NCI-H2196 (cell line): ENCODE measurements at regions not wholly inside any gene's neighbourhood (a gene's known extent, or its start where the extent isn't known, plus 50 kb on each side); places are given as distances from the start of the nearest gene placed in this dataset.
"Not testable (repeated sequence)": the region's sequence is repeated elsewhere in the genome, so short reads cannot be mapped to it uniquely, and the experiment has no call there.

ENCODE experiments used
- DNase-seq: peaks from one replicate; lab custom pipeline; 2025; ENCODE audit not compliant: unreplicated experiment; lab: John Stamatoyannopoulos, UW

DNA sequence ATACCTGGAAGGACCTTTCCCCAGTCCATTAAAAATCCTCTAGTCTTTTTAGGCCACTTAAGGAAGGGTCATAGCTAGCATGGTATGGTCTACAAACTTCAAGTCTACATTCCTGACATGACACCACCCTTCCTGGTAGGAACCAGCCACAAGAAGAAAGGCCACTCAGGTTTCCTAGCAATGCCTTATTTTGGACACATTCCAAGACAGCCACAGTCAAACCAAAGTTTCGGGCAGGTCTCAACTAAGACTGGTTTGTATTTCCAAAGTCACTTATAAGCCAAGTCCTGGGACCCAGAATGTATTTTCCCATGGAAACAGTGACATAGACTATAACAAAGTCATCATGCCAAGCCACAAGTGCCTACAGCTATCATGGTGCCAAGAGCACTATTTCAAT is 50.6 kb upstream of the SLC44A3 start:
- peak; percentile 42 for DNase-seq

GRCh38 chr1:94768036-94768435 is 52.1 kb upstream of the SLC44A3 start:
- DNase-seq, result no peak

DNA sequence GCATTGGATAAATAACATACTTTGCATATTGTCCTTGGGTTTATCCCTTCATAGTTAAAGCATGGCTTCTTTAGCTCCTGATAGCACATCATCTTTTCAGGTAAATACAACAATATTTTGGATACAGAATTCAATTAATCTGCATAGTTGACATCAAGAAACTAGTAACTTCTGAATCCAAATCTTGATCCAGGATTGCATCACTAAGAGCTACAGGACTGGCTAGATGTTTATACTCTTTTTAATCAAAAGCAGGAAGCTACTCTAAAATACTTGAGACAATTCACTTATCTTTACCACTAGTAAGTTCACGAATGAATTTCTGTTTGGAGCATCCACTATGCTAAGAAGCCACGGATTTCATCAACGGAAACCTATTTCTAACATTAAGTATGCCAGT is 54.2 kb upstream of the SLC44A3 start:
- DNase-seq, result no peak

- DNase-seq, result no peak
Observed at GRCh38 chr1:94759188-94759587, 61.0 kb upstream of the SLC44A3 start.

- peak; percentile 33 for DNase-seq
Observed at GRCh38 chr1:94757931-94758330, 62.2 kb upstream of the SLC44A3 start.

GRCh38 chr1:94755675-94756074 is 64.5 kb upstream of the SLC44A3 start:
- DNase-seq, result no peak

DNA sequence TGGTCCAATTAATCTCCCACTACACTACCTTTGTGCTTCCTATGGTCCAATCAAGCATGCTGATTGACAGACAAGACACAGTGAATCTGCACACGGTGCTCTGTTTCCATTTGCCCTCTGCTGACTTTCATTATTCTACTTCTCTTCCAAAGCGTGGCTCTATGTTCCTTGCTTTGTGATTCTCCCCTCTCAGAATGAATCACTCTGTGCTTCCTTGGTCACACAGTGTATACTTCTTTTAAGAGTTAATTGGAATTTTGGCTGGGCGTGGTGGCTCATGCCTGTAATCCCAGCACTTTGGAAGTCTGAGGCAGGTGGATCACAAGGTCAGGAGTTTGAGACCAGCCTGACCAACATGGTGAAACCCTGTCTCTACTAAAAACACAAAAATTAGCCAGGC is 65.1 kb upstream of the SLC44A3 start:
- DNase-seq, result not testable (repeated sequence)

DNA sequence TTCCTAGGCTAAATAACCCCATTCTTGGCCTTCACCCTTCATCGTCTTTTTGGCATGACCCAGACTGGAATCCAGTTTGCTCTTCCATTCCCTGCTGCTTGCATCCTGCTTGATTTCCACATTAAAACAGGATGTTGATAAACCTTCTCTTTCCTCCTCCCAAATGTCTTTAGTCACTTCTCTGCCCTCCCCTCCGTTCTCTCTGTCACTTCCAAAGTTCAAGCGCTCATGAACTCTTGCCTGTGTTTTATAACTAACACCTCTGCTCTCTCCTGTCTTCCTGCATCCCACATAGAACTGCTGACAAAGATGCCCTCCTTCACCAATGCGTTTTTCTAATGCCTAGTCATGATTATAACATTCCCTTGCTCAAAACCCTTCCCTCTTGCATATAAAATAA is 65.6 kb upstream of the SLC44A3 start:
- no peak for DNase-seq

DNA sequence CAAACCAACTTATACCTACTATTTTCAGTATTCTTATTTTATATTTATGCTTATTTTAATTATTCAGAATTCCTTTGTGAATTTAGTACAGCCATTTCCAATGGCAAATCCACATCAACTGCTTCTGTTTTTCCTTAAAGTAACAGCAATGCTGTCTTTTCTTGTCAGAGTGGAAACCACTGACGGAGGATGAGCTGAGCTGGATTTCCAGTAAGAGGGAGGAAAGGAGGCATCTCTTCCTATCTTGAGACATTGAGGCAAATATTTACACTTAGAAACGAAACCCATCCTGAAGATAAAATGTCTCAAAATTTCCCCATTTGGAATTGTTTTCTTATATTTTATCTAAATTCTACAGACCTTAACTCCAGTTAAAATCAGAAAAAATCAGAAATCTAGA is 66.1 kb upstream of the SLC44A3 start:
- no peak for DNase-seq

DNA sequence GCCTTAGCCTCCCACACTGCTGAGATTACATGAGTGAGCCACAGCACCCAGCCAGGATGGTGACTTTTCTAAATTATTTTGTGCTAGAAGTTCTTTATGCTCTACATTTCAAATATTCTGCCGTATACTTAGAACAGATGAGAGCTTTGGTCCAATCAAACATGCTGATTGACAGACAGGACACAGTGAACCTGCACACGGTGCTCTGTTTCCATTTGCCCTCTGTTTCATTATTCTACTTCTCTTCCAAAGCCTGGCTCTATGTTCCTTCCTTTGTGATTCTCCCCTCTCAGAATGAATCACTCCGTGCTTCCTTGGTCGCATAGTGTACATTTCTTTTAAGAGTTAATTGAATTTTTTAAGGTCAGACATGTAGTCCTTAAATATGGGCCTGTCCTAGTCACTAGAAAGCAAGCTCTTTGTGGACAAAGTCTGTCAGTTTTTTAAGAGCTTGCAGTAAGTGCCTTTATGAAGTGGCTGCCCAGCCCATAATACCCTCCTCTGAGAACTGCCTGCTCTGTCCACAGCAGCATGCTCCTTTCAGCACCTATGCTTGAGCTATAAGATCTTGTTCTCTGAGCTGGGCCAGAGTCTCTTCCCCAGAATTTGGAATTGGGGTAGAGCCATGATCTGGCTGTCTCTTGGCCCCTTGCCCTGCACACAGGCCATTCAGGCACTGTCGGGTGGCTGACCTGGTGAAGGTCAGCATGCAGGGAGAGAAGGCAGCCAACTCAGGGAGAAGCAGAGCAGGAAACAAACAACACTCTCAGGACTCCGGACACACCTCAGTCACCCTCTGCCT is 66.8 kb upstream of the SLC44A3 start:
- peak; percentile 27 for DNase-seq

DNA sequence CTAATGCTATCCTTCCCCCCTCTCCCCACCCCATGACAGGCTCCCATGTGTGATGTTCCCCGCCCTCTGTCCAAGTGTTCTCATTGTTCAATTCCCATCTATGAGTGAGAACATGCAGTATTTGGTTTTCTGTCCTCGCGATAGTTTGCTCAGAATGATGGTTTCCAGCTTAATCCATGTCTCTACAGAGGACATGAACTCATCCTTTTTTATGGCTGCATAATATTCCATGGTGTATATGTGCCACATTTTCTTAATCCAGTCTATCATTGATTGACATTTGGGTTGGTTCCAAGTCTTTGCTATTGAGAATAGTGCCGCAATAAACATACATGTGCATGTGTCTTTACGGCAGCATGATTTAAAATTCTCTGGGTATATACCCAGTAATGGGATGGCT is 68.7 kb upstream of the SLC44A3 start:
- DNase-seq, result not testable (repeated sequence)

DNA sequence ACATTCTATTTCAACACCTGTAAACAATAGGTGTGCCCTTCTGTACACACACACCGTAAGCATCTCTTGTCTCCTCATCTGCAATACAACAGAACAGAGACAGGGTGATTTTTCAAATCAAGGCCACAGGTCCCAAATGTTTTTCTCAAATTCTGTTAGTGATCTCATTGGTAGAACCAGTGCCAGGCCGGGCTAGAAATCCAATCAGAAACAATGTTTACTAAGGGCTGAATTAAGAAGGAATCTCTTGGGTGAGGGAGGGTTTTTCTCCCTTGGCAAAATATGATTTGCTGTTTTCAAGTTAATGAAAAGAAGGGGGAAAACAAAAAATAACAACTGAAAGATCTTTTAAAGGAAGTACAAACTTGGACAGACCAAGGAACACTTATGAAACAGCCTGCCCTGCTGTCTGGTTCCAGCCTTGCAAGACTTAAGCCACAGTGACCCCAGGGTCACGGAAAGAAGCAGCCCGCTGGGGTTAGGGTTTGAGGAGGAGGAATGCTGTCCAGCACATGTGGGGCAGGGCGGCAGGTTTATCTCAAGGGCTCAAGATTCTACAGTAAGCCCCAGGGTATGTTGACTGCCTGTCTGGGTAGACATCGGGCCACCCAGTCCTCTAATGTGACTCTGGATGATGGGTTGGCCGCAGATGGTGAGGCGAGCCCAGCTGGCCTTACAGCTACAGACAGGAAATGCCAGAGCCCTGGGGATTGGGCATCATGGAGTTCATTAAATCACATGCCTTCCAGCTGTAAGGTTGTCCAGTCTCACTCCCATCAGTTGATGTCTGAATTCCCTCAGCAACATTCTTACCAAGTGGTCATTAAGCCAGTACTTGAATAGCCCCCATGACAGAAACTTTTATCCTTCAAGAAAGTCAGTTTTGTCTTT is 73.3 kb upstream of the SLC44A3 start:
- DNase-seq, result no peak

DNA sequence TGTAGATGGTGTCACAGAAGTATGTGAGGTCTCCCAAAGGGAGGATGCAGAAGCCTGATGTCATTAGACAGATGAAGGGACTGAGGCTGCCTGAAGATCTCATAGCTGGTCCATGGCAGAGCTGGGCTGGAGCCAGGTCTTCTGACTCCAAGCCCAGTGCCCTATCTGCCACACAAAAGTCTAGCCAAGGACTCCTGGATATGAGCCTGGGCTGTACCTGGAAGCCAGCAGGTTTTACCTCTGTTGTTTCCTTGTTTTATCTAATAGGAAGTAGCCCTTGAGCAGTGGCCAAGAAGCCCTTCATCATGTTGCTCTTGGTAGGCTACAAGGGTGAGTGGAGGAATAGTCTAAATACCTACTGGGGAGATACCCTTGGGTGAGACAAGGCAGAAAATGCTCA is 74.4 kb upstream of the SLC44A3 start:
- DNase-seq, result no peak

DNA sequence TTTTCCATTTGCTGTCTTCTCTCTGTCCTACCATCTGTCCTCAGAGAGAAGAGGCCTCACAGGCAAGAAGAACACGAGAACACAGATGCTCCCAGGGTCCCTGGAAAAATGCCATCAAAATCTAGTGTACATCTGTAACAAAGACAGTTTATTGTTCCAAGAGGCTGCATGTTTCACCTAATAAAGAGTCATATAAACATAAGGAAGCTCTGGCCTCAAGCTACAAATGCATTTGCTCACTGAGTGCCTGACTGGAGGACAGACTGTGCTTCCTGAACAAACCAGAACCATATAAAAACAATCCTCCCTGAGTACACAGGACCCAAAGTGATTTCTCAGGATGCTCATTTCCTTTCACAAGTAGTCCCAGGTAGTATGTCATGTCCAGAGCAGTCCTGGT is 76.3 kb upstream of the SLC44A3 start:
- DNase-seq, result no peak

DNA sequence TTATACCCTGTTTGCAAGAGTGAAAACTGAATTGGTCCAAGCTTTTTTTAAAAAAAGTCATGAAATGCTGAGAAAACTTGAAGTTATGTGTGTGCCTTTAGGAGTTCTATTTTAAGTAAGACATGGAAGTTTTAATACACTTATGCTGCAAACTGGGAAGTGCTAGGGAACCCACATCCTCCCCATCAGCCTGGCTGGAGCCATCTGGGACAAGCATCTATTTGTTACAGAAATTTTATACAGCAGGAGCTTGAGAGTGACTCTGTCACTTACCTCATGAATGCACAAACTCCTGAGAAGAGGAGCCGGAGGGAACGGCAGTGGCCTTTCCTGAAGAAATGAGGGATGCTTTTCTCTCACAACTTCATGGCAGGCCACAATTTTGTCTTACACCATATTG is 78.2 kb upstream of the SLC44A3 start:
- DNase-seq, result no peak

DNA sequence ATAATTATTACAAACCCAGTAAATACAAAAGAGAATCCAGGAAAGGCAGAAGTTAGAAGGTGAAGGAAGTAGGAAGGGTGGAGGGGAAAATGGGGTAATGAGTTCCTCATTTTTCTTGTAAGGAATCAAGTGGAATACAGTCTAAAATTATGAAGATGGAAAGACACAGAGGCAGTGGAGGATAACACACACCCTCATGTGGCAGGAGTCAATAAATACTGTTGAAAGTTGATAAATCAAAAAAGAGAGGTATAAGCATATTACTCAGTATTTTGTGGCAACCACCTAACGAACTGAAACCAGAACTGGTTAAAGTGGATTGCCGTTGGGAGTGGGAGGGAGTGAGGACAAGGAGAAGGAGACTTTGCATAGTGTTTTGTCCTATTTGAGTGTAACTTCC is 78.6 kb upstream of the SLC44A3 start:
- DNase-seq, result no peak

- no peak for DNase-seq
Observed at GRCh38 chr1:94739521-94740061, 80.6 kb upstream of the SLC44A3 start.

DNA sequence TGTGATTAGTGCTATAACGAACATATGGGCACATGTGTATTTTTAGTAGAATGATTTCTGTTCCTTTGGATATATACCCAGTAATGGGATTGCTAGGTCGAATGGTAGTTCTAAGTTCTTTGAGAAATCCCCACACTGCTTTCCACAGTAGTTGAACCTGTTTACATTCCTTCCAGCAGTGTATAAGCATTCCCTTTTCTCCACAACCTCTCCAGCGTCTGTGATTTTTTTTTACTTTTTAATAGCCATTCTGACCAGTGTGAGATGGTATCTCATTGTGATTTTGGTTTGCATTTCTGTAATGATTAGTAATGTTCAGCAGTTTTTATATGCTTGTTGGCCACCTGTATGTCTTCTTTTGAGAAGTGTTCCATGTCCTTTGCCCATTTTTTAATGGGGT is 81.8 kb upstream of the SLC44A3 start:
- no peak for DNase-seq

DNA sequence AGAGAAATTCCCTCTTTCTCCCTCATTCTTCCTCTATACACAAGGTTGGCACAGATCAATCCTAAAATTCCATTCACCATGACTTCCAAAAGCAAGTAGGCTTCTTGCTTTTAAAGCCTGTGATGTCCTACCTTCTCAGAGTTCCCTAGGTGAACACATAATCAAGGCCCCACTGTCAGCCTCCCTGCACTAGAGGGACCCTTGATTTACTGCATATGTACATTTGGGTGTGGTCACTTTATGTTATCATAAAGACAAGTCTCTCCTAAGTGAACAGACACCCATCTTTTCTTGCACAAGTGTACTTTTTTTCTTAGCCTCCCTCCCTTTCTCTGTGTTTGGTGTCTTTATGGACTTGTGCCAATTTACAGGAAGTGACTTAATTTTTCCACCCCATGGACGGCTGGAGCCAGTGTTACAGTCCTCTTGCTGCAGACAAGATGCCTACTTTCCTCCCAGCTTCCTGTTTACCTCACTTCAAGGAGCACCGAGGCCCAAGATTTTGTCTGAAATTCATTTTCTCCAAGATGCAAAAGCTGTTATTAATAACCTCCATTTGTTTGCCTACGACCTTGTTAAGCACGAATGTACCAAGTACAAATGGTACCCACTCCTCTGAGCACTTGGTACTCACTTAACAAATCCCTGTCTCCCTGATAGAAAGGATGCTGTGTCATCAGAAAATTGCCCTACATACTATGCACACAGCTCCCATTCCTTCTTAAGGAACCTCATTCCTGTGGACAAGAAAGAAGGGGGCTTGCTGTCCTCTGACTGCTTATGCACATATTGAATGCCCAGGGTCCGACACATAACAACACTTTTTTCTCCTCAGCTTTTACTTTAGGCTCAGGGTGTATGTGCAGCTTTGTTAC is 82.8 kb upstream of the SLC44A3 start:
- DNase-seq, result no peak

DNA sequence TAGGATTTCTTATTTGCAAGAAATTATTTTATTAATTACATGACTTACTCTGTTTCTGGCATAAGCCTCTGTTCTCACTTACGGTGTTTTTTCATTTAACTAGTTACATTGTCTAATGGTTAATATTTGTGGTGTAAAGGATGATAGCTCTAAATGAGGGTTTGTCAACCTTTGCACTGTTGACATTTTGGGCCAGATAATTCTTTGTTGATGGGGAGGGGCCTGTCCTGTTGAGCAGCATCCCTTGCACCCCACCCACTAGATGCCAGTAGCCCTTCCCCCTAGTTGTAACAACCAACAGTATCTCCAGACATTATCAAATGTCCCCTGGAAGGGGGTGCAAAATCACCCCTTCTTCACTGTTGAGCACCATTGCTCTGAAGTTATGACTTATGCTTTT is 83.6 kb upstream of the SLC44A3 start:
- no peak for DNase-seq

DNA sequence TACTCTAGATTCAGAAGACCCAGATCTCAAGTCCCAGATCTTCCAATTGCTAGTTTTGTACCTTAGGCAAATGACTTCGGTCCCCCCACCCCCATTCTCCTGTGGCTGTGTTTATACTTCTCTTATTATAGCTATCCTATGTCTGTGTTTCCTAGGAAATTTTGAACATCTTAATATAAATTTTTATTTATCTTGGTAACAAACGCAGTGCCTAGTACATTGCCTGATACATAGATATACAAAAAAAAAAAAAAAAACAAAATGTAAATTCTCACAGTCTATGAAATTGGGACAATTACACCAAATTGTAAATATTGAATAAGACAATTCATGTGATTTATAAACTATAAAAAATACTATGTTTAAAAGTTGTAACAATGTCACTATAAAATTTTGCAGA is 84.1 kb upstream of the SLC44A3 start:
- DNase-seq, result no peak
